ENCODE measurements at regions not wholly inside any gene's neighbourhood (a gene's known extent, or its start where the extent isn't known, plus 50 kb on each side); places are given as distances from the start of the nearest gene placed in this dataset.

DNA sequence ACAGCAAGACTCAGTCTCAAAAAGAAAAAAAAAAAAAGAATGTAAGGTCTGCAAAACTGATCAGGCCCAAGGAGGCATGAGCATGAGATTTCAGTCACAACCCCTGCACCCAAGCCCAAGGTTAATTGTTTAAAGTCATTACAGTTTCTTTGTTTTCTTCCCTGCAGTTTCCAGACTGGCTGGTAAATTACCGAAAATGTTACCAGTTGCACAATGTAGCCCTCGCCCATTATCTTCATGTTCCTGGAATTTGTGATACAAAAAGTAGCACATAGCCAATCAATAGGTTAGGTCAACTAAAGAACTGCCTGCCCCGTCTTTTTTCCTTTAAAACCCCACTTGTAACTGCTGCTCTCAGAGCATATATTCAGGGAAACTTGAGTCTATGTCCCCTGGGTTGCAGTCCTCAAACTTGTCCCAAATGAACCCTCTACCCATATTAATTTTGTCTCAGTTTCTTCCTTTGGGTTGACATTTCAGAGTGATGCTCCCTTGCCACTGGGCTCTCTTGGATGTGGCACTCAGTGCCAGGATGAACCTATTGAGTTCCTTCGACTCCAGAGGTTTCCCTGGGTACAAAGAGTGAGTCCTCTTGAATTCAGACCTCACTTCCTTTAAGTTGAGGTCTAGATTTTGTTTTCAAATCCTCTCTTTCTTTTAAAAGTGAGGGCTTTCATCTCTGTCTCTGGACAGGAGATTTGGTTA, 216.2 kb upstream of the HS6ST1 start:
- TF ChIP-seq, protein P1, sequence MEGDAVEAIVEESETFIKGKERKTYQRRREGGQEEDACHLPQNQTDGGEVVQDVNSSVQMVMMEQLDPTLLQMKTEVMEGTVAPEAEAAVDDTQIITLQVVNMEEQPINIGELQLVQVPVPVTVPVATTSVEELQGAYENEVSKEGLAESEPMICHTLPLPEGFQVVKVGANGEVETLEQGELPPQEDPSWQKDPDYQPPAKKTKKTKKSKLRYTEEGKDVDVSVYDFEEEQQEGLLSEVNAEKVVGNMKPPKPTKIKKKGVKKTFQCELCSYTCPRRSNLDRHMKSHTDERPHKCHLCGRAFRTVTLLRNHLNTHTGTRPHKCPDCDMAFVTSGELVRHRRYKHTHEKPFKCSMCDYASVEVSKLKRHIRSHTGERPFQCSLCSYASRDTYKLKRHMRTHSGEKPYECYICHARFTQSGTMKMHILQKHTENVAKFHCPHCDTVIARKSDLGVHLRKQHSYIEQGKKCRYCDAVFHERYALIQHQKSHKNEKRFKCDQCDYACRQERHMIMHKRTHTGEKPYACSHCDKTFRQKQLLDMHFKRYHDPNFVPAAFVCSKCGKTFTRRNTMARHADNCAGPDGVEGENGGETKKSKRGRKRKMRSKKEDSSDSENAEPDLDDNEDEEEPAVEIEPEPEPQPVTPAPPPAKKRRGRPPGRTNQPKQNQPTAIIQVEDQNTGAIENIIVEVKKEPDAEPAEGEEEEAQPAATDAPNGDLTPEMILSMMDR (IDR thresholded peaks at IDR 0.05) = no peak
- TF ChIP-seq SOX15 (CRISPR knock-in tag; IDR thresholded peaks at IDR 0.05) = no peak
- TF ChIP-seq, protein P2, sequence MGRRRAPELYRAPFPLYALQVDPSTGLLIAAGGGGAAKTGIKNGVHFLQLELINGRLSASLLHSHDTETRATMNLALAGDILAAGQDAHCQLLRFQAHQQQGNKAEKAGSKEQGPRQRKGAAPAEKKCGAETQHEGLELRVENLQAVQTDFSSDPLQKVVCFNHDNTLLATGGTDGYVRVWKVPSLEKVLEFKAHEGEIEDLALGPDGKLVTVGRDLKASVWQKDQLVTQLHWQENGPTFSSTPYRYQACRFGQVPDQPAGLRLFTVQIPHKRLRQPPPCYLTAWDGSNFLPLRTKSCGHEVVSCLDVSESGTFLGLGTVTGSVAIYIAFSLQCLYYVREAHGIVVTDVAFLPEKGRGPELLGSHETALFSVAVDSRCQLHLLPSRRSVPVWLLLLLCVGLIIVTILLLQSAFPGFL (CRISPR knock-in tag; IDR thresholded peaks at IDR 0.05; ENCODE audit: borderline replicate concordance) = no peak
- TF ChIP-seq, protein P3, sequence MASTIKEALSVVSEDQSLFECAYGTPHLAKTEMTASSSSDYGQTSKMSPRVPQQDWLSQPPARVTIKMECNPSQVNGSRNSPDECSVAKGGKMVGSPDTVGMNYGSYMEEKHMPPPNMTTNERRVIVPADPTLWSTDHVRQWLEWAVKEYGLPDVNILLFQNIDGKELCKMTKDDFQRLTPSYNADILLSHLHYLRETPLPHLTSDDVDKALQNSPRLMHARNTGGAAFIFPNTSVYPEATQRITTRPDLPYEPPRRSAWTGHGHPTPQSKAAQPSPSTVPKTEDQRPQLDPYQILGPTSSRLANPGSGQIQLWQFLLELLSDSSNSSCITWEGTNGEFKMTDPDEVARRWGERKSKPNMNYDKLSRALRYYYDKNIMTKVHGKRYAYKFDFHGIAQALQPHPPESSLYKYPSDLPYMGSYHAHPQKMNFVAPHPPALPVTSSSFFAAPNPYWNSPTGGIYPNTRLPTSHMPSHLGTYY (CRISPR knock-in tag; IDR thresholded peaks at IDR 0.05) = no peak
- TF ChIP-seq HMGA2 (CRISPR knock-in tag; IDR thresholded peaks at IDR 0.05) = no peak
